HG03175 (cell line): ENCODE measurements at regions not wholly inside any gene's neighbourhood (a gene's known extent, or its start where the extent isn't known, plus 50 kb on each side); places are given as distances from the start of the nearest gene placed in this dataset.

ENCODE experiments used
- ATAC-seq: cut with Tn5 transposase; IDR thresholded peaks from one replicate; pipeline ENCODE4 v1.9.1; 2021; ENCODE audit warnings: mild to moderate bottlenecking, moderate library complexity; ENCODE audit not compliant: unreplicated experiment

DNA sequence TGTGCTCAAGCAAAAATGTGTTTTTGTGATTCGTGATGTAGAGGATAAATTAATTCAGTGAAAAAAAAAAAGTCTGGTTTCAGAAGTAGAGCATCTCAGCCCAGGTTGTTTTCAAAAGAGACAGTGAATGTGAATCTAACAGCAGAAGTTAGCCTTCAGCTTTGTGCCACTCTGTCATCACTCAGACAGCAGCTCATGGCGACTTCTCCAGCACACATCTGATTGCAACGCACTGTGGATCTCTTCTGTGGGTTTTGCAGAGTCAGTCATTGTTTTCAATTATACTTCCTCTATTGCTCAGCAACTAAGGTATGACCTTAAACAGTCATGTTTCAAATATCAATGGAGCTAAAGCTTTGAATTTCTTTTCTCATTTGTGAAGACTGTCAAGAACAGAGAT is 335.5 kb upstream of the POU3F2 start:
- ATAC-seq = no peak

DNA sequence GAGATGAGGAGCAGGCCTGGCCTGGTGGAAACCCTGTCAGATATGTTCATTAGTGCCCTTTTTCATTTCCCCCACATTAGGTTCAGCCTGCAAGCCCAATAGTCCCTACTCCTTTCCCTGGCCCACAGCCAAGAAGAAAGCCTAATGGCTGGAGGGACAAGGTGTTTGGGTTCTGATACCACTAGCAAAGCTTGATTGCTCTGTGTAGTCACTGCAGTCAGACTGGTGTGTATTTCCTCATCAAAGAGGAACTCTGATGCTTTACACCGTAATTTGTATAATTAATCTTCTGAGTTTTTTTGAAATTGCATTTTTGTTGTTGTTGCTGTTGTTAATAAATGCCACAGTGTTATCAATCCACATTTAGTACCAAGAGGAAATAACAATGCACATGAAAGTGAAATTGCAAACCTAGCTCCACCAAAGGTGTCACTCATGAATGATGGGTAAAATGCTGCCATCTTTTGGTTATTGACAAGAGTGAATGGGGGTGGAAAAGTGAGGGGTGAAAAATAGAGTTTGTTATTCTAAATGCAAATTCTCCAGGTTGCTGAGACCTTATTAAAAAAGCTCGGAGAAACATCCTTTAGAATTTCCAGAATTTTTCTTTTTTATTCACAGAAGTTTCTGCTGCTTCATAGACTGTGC is 320.2 kb upstream of the POU3F2 start:
- peak; percentile 57 for ATAC-seq

- no peak for ATAC-seq
Observed at GRCh38 chr6:98514796-98515195, 319.6 kb upstream of the POU3F2 start.

DNA sequence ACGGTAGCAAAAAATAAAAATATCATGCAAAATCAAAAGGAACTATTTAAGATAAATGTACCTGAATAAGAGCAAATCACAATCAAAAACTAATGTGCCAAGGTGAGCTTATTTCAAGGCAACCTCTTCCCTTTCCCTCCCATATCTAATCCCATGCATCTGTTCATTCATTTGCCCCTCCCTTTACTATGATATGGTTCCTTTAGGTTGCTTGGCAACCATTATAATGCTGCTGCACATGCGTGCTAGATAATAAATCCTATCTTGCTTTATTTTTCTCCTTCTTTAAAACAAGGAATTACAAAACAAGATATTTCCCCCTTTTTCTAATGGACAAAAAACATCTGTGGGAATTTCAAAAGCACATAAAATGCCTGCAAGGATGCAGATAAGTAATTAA is 318.2 kb upstream of the POU3F2 start:
- no peak for ATAC-seq

GRCh38 chr6:98516866-98517265 is 317.5 kb upstream of the POU3F2 start:
- ATAC-seq = no peak

- ATAC-seq = no peak
Observed at GRCh38 chr6:98525860-98526259, 308.5 kb upstream of the POU3F2 start.

GRCh38 chr6:98526465-98526864 is 307.9 kb upstream of the POU3F2 start:
- ATAC-seq = no peak

- no peak for ATAC-seq
Observed at GRCh38 chr6:98529364-98529763, 305.0 kb upstream of the POU3F2 start.

- no peak for ATAC-seq
Observed at GRCh38 chr6:98530732-98531131, 303.6 kb upstream of the POU3F2 start.

GRCh38 chr6:98532004-98532403 is 302.4 kb upstream of the POU3F2 start:
- no peak for ATAC-seq

- ATAC-seq = no peak
Observed at GRCh38 chr6:98539741-98540140, 294.6 kb upstream of the POU3F2 start.

GRCh38 chr6:98546376-98546775 is 288.0 kb upstream of the POU3F2 start:
- ATAC-seq = no peak

GRCh38 chr6:98547151-98547550 is 287.2 kb upstream of the POU3F2 start:
- no peak for ATAC-seq

GRCh38 chr6:98547634-98548033 is 286.7 kb upstream of the POU3F2 start:
- ATAC-seq = no peak

GRCh38 chr6:98548301-98548700 is 286.1 kb upstream of the POU3F2 start:
- ATAC-seq = no peak

GRCh38 chr6:98560418-98560817 is 274.0 kb upstream of the POU3F2 start:
- ATAC-seq = no peak

- no peak for ATAC-seq
Observed at GRCh38 chr6:98560841-98561240, 273.5 kb upstream of the POU3F2 start.

GRCh38 chr6:98566126-98566525 is 268.2 kb upstream of the POU3F2 start:
- no peak for ATAC-seq

DNA sequence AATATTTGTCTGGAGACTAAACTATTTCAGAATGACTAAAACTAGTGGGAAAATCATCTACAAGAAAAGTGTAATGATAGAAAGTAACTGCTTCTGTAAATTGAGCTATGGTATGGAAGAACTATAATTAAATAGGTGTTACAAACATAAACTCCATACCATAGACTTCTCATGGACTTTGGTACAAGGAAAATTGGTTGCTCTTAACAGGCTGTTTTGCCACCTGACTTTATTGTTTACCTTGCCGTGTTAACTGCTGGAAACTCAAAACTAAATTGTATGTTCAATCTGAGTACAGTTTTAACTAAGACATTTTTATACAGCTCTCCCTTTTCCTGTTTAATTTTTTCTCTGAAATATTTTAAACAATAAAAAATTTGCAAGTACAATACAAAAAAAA is 261.8 kb upstream of the POU3F2 start:
- no peak for ATAC-seq

GRCh38 chr6:98574984-98575383 is 259.4 kb upstream of the POU3F2 start:
- ATAC-seq = no peak

DNA sequence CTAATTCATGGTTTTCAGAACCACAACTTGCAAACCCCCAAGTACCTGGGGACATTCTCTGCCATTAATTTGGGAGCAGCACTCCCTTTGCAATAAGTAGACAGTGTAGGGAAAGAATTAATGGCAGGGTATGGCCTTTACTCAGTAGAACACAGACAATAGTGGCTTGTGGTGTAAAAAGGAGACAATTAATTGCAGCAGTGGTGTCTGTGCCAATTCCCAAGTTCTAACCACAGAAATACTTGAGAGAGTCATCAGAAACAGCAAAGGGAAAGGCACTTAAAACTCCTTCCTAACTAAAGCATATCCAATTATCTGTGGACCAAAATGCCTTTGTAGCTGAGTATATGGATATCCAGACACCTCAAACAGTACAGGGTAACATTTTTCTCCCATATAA is 257.6 kb upstream of the POU3F2 start:
- ATAC-seq = no peak

DNA sequence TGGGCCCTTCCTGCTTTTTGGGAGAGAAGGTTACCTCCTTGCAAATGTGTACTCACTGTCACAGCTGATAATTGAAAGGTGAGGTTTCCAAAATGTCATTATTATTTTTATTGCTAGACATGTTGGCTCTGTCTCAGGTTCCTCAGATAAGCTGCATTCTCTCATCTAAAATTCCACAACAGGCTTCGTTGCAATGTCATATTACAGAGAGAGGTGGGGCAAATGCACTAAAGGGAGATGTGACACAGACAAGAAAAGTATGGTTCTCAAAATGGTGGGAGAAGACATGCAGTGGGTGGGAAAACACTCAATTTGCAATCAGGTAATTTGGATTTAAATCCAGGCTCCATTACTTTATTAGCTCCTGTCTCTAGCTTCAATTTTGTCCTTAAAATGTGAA is 256.4 kb upstream of the POU3F2 start:
- ATAC-seq = no peak

DNA sequence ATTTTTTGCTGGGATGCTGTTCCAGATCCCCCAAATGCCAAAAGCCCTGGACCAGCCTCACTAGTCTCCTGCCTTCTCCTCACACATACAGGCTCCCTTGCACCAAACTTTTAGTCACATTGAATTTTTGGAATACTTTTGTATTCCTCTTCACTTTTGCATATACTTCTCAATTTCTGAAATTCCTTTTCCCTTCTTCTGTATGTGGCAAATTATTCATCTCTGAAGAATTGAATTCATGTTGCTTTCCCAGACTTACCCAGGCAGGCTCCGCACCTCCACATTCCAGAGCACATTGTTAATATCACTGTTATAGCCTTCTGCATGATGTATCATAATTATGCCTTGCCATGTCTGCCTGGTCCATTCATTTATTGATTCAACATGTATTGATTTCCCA is 255.3 kb upstream of the POU3F2 start:
- no peak for ATAC-seq
